IMR-90 (cell line): ENCODE measurements at regions not wholly inside any gene's neighbourhood (a gene's known extent, or its start where the extent isn't known, plus 50 kb on each side); places are given as distances from the start of the nearest gene placed in this dataset.

ENCODE experiments used
- ATAC-seq: fragments of 200-7000 bp; cut with Tn5 transposase; 2 replicates; pipeline ENCODE4 v1.9.1; 2020; ENCODE audit warnings: low read depth, mild to moderate bottlenecking, moderate library complexity
- BruUV-seq: library from RNA; stranded (reverse); fragments of 400-500 nt; replicated peaks from 2 replicates; lab custom pipeline; 2021; lab: Mats Ljungman, UMichigan
- CTCF ChIA-PET: fragments of 300-600 bp; formaldehyde crosslinking; extraction: SDS; loops from one replicate; lab custom pipeline; 2021; ENCODE audit warnings: antibody characterized with exemption; lab: Yijun Ruan, JAX
- POLR2A ChIA-PET: fragments of 300-600 bp; sonication (Branson Sonifier 250); formaldehyde crosslinking; loops from one replicate; lab custom pipeline; 2022; ENCODE audit warnings: antibody characterized with exemption; ENCODE audit not compliant: unreplicated experiment; lab: Charles Lee
- DNase-seq: peaks from one replicate; pipeline ENCODE4 v3.0.0; 2013
- H2AFZ ChIP-seq: replicated peaks from 2 replicates; pipeline ENCODE3; 2013; ENCODE audit warnings: low read length, mild to moderate bottlenecking; ENCODE audit not compliant: poor library complexity
- H2AK5ac ChIP-seq: 2 replicates; pipeline ENCODE4 v1.6.1; 2013; ENCODE audit warnings: low read depth, low read length, inconsistent platforms
- H2AK9ac ChIP-seq: replicated peaks from 2 replicates; pipeline ENCODE3; 2013; ENCODE audit warnings: mild to moderate bottlenecking, low read depth, low read length, moderate library complexity; ENCODE audit not compliant: poor library complexity
- H2BK120ac ChIP-seq: 2 replicates; pipeline ENCODE4 v1.6.1; 2013; ENCODE audit warnings: low read depth, low read length, inconsistent platforms
- H2BK15ac ChIP-seq: 3 replicates; pipeline ENCODE4 v1.6.1; 2013; ENCODE audit warnings: low read depth, low read length, inconsistent platforms
- H2BK20ac ChIP-seq: 2 replicates; pipeline ENCODE4 v1.6.1; 2013; ENCODE audit warnings: low read depth, mild to moderate bottlenecking, inconsistent platforms, low read length, moderate library complexity
- H2BK5ac ChIP-seq: 2 replicates; pipeline ENCODE4 v1.6.1; 2013; ENCODE audit warnings: mild to moderate bottlenecking, low read depth, low read length, inconsistent platforms; ENCODE audit not compliant: poor library complexity, severe bottlenecking
- H3K14ac ChIP-seq: replicated peaks from 2 replicates; pipeline ENCODE4 v1.6.1; 2013; ENCODE audit warnings: low read depth, low read length, inconsistent platforms
- H3K18ac ChIP-seq: 2 replicates; pipeline ENCODE4 v1.6.1; 2013; ENCODE audit warnings: low read depth, low read length, control low read depth
- H3K23ac ChIP-seq: 2 replicates; pipeline ENCODE4 v1.6.1; 2013; ENCODE audit warnings: low read depth, low read length, inconsistent platforms
- H3K27ac ChIP-seq: 2 replicates; pipeline ENCODE4 v1.5.1; 2013; ENCODE audit warnings: mild to moderate bottlenecking, control low read depth, low read length; ENCODE audit not compliant: insufficient read depth
- H3K27me3 ChIP-seq: 2 replicates; pipeline ENCODE4 v1.6.1; 2013; ENCODE audit warnings: low read length; ENCODE audit not compliant: control insufficient read depth, insufficient read depth
- H3K36me3 ChIP-seq: 2 replicates; pipeline ENCODE4 v1.6.1; 2013; ENCODE audit warnings: low read length, mixed read lengths; ENCODE audit not compliant: control insufficient read depth, insufficient read depth
- H3K4ac ChIP-seq: 2 replicates; pipeline ENCODE4 v1.6.1; 2013; ENCODE audit warnings: low read depth, low read length, inconsistent platforms
- H3K4me1 ChIP-seq: 2 replicates; pipeline ENCODE4 v1.6.1; 2013; ENCODE audit warnings: low read length, mixed read lengths; ENCODE audit not compliant: control insufficient read depth, insufficient read depth
- H3K4me2 ChIP-seq: 2 replicates; pipeline ENCODE4 v1.6.1; 2013; ENCODE audit warnings: low read depth, mild to moderate bottlenecking, control low read depth, low read length, moderate library complexity
- H3K4me3 ChIP-seq: 2 replicates; pipeline ENCODE4 v1.5.1; 2013; ENCODE audit warnings: low read depth, mild to moderate bottlenecking, control low read depth, low read length, moderate library complexity; ENCODE audit not compliant: insufficient read depth
- H3K56ac ChIP-seq: 2 replicates; pipeline ENCODE4 v1.6.1; 2013; ENCODE audit warnings: low read length, inconsistent platforms; ENCODE audit not compliant: insufficient read depth; ENCODE audit errors: extremely low read depth
- H3K79me1 ChIP-seq, 2 experiments: 2 replicates each; pipeline ENCODE4 v1.6.1; 2013; ENCODE audit warnings: low read length in 2 of 2, inconsistent platforms in 1 of 2, low read depth in 1 of 2
- H3K9ac ChIP-seq: 2 replicates; pipeline ENCODE4 v1.6.1; 2013; ENCODE audit warnings: low read depth, low read length, control low read depth
- H3K9me1 ChIP-seq: 2 replicates; pipeline ENCODE4 v1.6.1; 2013; ENCODE audit warnings: low read length, inconsistent platforms; ENCODE audit not compliant: insufficient read depth
- H3K9me3 ChIP-seq: 2 replicates; pipeline ENCODE4 v1.6.1; 2013; ENCODE audit warnings: low read length; ENCODE audit not compliant: control insufficient read depth, insufficient read depth
- H4K20me1 ChIP-seq: 2 replicates; pipeline ENCODE4 v1.6.1; 2013; ENCODE audit warnings: low read length, inconsistent platforms; ENCODE audit not compliant: insufficient read depth
- H4K5ac ChIP-seq: 2 replicates; pipeline ENCODE4 v1.6.1; 2013; ENCODE audit warnings: mild to moderate bottlenecking, low read depth, low read length, control low read depth
- H4K8ac ChIP-seq, 2 experiments: 2 replicates each; pipeline ENCODE4 v1.6.1; 2013; ENCODE audit warnings: low read depth in 2 of 2, low read length in 2 of 2, control low read depth in 1 of 2, inconsistent platforms in 1 of 2
- H4K91ac ChIP-seq: 2 replicates; pipeline ENCODE4 v1.6.1; 2013; ENCODE audit warnings: low read depth, low read length, inconsistent platforms; ENCODE audit not compliant: insufficient read depth
- BHLHE40 ChIP-seq: fragments of 150-350 bp; IDR thresholded peaks from 2 replicates; pipeline ENCODE4 v1.6.1; 2016; ENCODE audit warnings: mild to moderate bottlenecking, low read depth, low read length
- CEBPB ChIP-seq: IDR thresholded peaks from 2 replicates; pipeline ENCODE4 v1.6.1; 2012; ENCODE audit warnings: low read depth, low read length, improper control_type of control experiment
- CHD1 ChIP-seq: IDR thresholded peaks from 2 replicates; pipeline ENCODE4 v1.6.1; 2012; ENCODE audit warnings: low read depth, low read length, improper control_type of control experiment
- CTCF ChIP-seq: conservative IDR thresholded peaks from 2 replicates; pipeline ENCODE4 v1.5.1; 2012; ENCODE audit warnings: mild to moderate bottlenecking, low read depth, low read length, improper control_type of control experiment
- ELK1 ChIP-seq: fragments of 150-350 bp; IDR thresholded peaks from 2 replicates; pipeline ENCODE4 v1.6.1; 2016; ENCODE audit warnings: low read depth, mild to moderate bottlenecking, low read length, moderate library complexity, borderline replicate concordance
- FOS ChIP-seq: fragments of 150-350 bp; IDR thresholded peaks from 2 replicates; pipeline ENCODE4 v1.6.1; 2016; ENCODE audit warnings: low read depth, low read length
- MAFK ChIP-seq: IDR thresholded peaks from 2 replicates; pipeline ENCODE4 v1.6.1; 2012; ENCODE audit warnings: low read depth, low read length, improper control_type of control experiment
- MAZ ChIP-seq: IDR thresholded peaks from 2 replicates; pipeline ENCODE4 v1.6.1; 2012; ENCODE audit warnings: low read depth, mild to moderate bottlenecking, low read length, improper control_type of control experiment, moderate library complexity, borderline replicate concordance
- NFE2L2 ChIP-seq: fragments of 150-350 bp; IDR thresholded peaks from 2 replicates; pipeline ENCODE4 v1.6.1; 2016; ENCODE audit warnings: low read depth, mild to moderate bottlenecking, low read length
- POLR2A ChIP-seq: IDR thresholded peaks from 2 replicates; pipeline ENCODE4 v1.6.1; 2012; ENCODE audit warnings: mild to moderate bottlenecking, low read depth, low read length
- RAD21 ChIP-seq: IDR thresholded peaks from 2 replicates; pipeline ENCODE4 v1.6.1; 2012; ENCODE audit warnings: low read length, improper control_type of control experiment
- RCOR1 ChIP-seq: IDR thresholded peaks from 2 replicates; pipeline ENCODE4 v1.6.1; 2012; ENCODE audit warnings: mild to moderate bottlenecking, low read length, improper control_type of control experiment; ENCODE audit not compliant: insufficient replicate concordance
- RFX5 ChIP-seq: IDR thresholded peaks from 2 replicates; pipeline ENCODE4 v1.8.0; 2012; ENCODE audit warnings: low read depth, mild to moderate bottlenecking, low read length, moderate library complexity
- WGBS, 2 experiments: methylation state at CpG; one replicate each; pipeline versions ENCODE4 v1.1.5 to v1.1.7; 2013; ENCODE audit warnings: missing lambda C conversion rate in 2 of 2; ENCODE audit not compliant: insufficient read length in 1 of 2; ENCODE audit errors: extremely low coverage in 2 of 2; 5-methylcytosine and 5-hydroxymethylcytosine counted together
- dilution Hi-C: fragments of 300-500 bp; cut with HindIII; formaldehyde crosslinking; loops from one replicate; pipeline ENCODE4 v1.14.3; 2018; ENCODE audit warnings: low sequenced_read_pairs; ENCODE audit not compliant: unreplicated experiment
- in situ Hi-C: fragments of 300-500 bp; cut with MboI; formaldehyde crosslinking; loops from 3 replicates; pipeline ENCODE4 v1.14.3; 2019; ENCODE audit warnings: low sequenced_read_pairs, inconsistent platforms, mixed read lengths
- intact Hi-C: fragments of 100-400 bp; cut with micrococcal nuclease; formaldehyde crosslinking; loops from 2 replicates; pipeline ENCODE4 v1.10.0; 2022
- TF ChIP-seq, protein P1 (sequence below): fragments of 150-350 bp; IDR thresholded peaks from 2 replicates; pipeline ENCODE4 v1.6.1; 2017; ENCODE audit warnings: mild to moderate bottlenecking, antibody characterized with exemption, low read length, low read depth

GRCh38 chr5:133664422-133664821, 52.1 kb upstream of the FSTL4 start:
- no peak overlapping the region for H3K23ac ChIP-seq

More at GRCh38 chr5:133664422-133664821, 52.1 kb upstream of the FSTL4 start:
- Histone ChIP-seq H3K36me3 (no peaks in the 10 kb centered on the region), H2BK5ac (no peak overlapping the region), H3K4me2 (no peak overlapping the region), H2AK9ac (no peak overlapping the region), H3K9me3 (no peaks in the 10 kb centered on the region), H2BK120ac (no peak overlapping the region), H3K4me3 (no peak overlapping the region), H2BK15ac (no peak overlapping the region), H3K9me1 (no peaks in the 10 kb centered on the region; the same call in 1 of the 2 replicates), H4K8ac (no peak overlapping the region), H3K14ac (no peak overlapping the region), H3K9ac (no peak overlapping the region), H2AFZ (no peak overlapping the region), H2AK5ac (no peak overlapping the region), H3K56ac (no peak overlapping the region), H3K27me3 (peaks cover 1% of the 10 kb centered on the region; the same call in 1 of the 2 replicates), H3K79me1 (no peaks in the 10 kb centered on the region), H3K27ac (no peak overlapping the region), H4K20me1 (no peaks in the 10 kb centered on the region), H2BK20ac (no peak overlapping the region), H3K4me1 (no peaks in the 10 kb centered on the region), H3K4ac (no peak overlapping the region), H4K91ac (no peak overlapping the region), H4K5ac (no peak overlapping the region), H3K18ac (no peak overlapping the region)
- DNase-seq (peak; percentile 1), ATAC-seq (no peak)
- BruUV-seq, result no TSS peak
- ChIA-PET CTCF (interaction anchor here (0.7 to 0.8 kb wide), 2 partner anchors 10 to 164 kb away, joined by 3 to 5 read pairs; no protein-coding TSS in a partner anchor), POLR2A (no interaction called here)
- TF ChIP-seq, protein P1, sequence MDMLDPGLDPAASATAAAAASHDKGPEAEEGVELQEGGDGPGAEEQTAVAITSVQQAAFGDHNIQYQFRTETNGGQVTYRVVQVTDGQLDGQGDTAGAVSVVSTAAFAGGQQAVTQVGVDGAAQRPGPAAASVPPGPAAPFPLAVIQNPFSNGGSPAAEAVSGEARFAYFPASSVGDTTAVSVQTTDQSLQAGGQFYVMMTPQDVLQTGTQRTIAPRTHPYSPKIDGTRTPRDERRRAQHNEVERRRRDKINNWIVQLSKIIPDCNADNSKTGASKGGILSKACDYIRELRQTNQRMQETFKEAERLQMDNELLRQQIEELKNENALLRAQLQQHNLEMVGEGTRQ, result no peak
- TF ChIP-seq NFE2L2 (no peak), POLR2A (no peak), MAFK (no peak; the same call in 1 of the 2 replicates), ELK1 (no peak), CTCF (no peak), CEBPB (no peak), RFX5 (no peak), FOS (no peak), RAD21 (no peak), MAZ (no peak), BHLHE40 (no peak), CHD1 (no peak), RCOR1 (no peak)
- in situ Hi-C loops (no loop called here), dilution Hi-C loops (no loop called here), intact Hi-C loops (no loop called here)
- WGBS, 2 experiments, result 33% methylated on average over 1 of the region's 2 CpGs; no CpG with 5 or more reads in 1 of the 2 experiments
